PC-3 (cell line): ENCODE measurements at regions not wholly inside any gene's neighbourhood (a gene's known extent, or its start where the extent isn't known, plus 50 kb on each side); places are given as distances from the start of the nearest gene placed in this dataset.

Experiments
- EZH2 ChIP-seq: fragments of 300-600 bp; sonication (generic); IDR thresholded peaks from one replicate; pipeline ENCODE4 v1.6.1; 2017; ENCODE audit warnings: antibody characterized with exemption, mild to moderate bottlenecking, low read length; ENCODE audit not compliant: unreplicated experiment
- EZH2phosphoT487 ChIP-seq: fragments of 300-600 bp; sonication (generic); IDR thresholded peaks from 2 replicates; pipeline ENCODE4 v1.6.1; 2018; ENCODE audit warnings: mild to moderate bottlenecking, antibody characterized with exemption, low read length, borderline replicate concordance
- TF ChIP-seq, protein P1 (sequence below): fragments of 300-600 bp; sonication (generic); conservative IDR thresholded peaks from 2 replicates; pipeline ENCODE4 v1.5.1; 2017; ENCODE audit warnings: antibody characterized with exemption, low read depth, mild to moderate bottlenecking, low read length

DNA sequence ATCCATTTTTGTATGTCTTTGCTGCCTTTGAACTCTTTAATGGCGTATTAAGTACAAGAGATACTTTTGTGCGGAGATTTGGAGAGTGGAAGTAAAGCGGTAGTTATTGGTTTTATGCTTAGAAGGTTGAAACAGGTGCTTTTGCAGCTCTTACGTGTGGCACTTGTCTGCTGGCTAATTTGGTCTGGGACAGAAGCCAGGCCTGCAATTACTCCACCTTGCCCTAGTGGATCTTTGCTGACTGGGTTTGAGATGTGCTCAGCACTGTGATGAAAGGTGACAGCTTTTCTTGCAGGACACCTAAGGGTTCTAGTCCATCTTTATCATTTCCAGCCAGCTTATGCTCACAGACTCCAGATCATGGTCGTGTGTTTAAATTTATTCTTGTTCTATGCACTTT, 252.5 kb downstream of the RPL10L start:
- TF ChIP-seq, protein P1, sequence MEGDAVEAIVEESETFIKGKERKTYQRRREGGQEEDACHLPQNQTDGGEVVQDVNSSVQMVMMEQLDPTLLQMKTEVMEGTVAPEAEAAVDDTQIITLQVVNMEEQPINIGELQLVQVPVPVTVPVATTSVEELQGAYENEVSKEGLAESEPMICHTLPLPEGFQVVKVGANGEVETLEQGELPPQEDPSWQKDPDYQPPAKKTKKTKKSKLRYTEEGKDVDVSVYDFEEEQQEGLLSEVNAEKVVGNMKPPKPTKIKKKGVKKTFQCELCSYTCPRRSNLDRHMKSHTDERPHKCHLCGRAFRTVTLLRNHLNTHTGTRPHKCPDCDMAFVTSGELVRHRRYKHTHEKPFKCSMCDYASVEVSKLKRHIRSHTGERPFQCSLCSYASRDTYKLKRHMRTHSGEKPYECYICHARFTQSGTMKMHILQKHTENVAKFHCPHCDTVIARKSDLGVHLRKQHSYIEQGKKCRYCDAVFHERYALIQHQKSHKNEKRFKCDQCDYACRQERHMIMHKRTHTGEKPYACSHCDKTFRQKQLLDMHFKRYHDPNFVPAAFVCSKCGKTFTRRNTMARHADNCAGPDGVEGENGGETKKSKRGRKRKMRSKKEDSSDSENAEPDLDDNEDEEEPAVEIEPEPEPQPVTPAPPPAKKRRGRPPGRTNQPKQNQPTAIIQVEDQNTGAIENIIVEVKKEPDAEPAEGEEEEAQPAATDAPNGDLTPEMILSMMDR, result no peak
- no peak for TF ChIP-seq EZH2phosphoT487
- no peak for TF ChIP-seq EZH2
